Activated effector memory CD4-positive, alpha-beta T cell treated with Interleukin-2 at 50 U/mL for 16 hours (primary cell): ENCODE measurements at regions not wholly inside any gene's neighbourhood (a gene's known extent, or its start where the extent isn't known, plus 50 kb on each side); places are given as distances from the start of the nearest gene placed in this dataset.
"Not testable (repeated sequence)": the region's sequence is repeated elsewhere in the genome, so short reads cannot be mapped to it uniquely, and the experiment has no call there.

Source experiments
- DNase-seq: peaks from one replicate; pipeline ENCODE4 v3.0.0-alpha.2; 2020

DNA sequence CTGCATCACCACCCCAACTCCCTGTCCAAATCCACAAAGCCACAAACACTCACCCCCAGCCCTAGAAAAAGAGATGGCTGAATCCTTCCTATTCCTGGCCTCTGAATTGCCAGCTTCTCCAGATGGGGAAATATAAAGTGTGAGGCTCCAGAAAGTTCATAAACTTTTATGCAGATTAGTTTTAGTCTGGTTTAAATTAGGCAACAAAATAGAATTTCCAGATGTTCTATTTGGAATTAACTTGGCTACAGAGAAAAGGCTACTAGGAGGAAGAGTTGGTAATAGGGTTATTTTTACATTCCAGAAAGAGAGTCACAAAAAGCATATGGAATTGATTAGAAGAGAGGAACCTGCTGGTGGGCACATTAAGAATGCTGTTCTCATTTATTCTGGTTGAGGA lies 56.0 kb downstream of the EN1 start:
- DNase-seq = no peak

DNA sequence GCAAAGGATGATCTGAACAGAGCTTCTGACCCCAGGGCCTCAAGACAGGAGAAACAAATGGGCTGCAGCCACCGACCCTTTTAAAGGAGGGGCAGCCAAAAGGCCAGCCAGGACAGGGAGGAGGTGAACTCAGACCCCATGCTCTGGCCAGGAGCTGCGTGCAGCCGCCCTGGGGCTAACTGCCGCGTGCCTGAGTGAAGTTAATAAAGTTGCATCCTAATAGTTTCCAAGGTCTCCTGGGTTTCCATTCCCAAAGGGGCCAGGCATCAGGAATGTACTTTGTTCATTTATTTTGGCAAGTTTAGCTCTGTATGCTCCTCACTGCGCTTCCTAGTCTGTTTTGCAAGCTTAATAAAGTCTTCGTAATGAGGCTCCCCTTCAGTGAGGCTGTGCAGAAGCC lies 60.7 kb downstream of the EN1 start:
- no peak for DNase-seq

GRCh38 chr2:118784860-118785259 lies 62.6 kb downstream of the EN1 start:
- no peak for DNase-seq

GRCh38 chr2:118779362-118779761 lies 68.1 kb downstream of the EN1 start:
- no peak for DNase-seq

DNA sequence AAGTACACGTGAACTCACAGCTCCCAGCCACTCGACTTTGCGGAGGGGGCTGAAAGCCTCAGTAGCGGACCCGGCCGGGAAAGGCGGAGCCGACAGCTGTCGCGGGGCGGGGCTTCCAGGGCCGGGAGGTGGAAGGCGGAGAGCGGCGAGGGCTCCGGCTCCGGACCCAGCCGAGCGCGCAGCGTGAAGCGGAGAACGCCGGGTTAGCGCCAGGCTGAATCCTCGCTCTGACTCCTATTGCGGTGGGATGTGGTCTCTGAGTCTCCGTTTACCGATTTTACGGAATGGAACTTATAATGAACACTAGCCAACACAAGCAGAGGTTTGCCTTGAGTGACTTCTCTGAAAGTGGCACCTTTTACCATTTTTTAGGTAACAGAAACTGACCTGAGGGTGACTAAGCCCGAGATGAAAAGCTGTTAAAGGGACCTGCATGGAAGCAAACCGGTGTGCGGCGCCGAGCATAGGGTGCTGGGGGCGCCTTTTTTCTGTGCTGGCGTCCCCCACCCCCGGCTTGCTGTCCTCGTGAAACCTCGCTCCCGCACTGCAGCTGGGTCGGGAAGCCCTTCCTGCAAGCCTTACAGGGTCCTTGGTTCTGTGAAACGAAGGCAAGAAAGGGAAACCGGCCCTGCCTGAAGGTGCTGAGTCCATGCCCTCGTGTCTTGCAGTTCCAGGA lies 72.9 kb downstream of the EN1 start:
- no peak for DNase-seq

DNA sequence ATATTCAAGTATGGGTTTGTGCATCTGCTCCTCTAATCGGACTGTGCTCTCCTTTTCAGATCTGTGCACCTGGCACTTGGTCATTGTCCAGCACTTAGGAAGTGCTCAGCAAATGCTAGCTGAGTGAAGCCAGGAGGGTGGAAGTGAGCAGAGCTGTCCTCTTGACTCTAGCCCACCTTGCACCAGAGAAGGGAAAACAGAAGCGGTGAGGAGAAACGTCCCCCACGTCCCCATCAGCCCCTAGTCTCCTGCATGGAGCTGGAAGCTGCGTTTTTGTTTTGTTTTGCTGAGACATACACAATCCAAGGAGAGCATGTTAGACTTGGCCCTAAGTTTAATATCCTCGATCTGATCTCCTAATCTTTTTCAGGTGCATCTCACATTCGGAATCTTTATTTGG lies 73.6 kb downstream of the EN1 start:
- DNase-seq = no peak

GRCh38 chr2:118772487-118773200 lies 74.8 kb downstream of the EN1 start:
- no peak for DNase-seq

DNA sequence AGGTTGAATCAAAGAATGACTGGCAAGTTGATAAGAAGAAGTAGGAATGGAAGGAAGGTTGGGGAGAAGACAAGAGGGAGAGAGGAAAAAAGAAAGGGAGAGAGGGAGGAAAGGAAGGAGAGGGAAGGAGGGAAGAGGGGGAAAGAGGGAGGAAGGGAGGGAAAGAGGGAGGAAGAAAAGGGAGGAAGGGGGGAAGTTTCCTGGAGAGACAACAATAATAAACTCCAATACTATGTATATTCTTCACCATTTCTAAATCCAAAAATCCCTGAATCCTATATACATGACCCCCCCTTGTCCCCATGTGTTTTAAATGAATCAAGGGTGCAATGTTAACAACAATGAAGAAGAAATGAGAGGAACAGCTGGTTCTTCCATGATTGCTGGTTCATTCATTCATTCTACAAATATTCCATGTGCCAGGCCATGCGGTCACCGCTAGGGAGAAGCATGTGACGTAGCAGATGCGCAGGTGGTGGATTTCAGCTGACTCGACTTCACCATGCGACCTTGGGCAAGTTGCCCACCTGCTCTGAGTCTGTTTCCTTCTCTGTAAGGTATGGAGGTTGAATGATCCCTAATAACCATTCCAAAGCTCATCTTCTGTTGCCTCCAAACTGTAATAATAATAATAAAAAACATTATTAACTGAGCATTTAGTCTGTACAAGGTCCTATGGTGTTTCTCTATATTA lies 77.6 kb downstream of the EN1 start:
- no peak for DNase-seq

DNA sequence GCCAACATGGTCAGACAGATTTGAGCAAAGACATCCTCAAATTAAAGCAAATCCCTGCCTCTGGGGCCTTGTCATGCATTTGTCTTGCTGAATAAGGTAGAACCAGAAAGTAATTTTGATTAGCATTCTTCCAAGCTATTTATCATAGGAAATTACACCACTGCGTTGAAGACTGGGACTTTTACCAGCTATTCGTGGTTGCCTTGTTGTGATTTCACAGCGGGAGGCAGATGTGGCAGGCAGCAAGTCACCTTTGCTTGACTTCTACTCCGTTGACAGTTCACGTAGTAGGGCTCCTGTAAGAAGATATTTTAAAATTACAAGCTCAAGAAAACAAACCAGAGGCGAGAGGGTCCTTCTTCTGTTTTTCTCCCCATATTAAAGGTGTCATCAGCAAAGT lies 80.6 kb downstream of the EN1 start:
- DNase-seq = no peak

- no peak for DNase-seq
Measured at GRCh38 chr2:118764855-118765254, 82.6 kb downstream of the EN1 start.

DNA sequence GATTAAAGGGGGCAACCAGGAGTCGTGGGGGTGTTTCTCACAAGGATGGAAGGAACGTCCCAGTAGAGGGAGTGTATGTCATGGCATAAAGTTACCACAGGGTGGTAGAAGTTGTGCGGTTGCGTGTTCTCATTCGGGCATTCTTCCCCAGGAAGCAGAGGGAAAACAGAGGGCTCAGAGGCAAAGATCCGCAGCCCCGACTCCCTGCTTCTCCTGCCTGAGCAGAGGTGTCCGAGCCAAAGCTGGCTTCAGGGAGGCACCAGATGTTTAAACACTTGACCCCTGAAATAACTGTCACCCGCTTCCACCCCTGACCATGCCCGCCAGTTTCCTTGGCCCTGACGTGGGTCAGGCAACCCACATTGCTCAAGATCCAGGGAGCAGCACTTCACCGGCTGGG lies 83.7 kb downstream of the EN1 start:
- no peak for DNase-seq

- DNase-seq = no peak
Measured at GRCh38 chr2:118762290-118762689, 85.2 kb downstream of the EN1 start.

- DNase-seq = no peak
Measured at GRCh38 chr2:118761771-118762170, 85.7 kb downstream of the EN1 start.

DNA sequence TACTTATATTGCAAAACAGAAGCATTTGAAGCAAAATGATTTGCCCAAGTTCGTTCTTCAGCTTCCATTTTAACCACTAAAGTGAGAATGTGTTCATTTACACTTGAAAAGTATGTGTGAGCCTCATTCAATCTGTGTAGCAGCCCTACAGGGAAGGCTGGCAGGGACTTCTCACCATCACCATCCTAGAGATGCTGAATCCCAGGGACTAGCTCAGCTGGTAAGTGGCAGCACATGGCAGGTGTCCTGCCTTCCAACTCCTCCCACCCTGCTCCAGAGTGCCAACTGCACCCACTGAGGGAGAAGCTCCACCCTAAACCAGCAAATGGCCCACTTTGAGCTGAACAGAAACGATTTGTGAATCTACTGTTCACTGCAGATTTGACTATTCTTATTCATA lies 91.5 kb downstream of the EN1 start:
- DNase-seq = no peak

GRCh38 chr2:118755384-118755783 lies 92.1 kb downstream of the EN1 start:
- no peak for DNase-seq

DNA sequence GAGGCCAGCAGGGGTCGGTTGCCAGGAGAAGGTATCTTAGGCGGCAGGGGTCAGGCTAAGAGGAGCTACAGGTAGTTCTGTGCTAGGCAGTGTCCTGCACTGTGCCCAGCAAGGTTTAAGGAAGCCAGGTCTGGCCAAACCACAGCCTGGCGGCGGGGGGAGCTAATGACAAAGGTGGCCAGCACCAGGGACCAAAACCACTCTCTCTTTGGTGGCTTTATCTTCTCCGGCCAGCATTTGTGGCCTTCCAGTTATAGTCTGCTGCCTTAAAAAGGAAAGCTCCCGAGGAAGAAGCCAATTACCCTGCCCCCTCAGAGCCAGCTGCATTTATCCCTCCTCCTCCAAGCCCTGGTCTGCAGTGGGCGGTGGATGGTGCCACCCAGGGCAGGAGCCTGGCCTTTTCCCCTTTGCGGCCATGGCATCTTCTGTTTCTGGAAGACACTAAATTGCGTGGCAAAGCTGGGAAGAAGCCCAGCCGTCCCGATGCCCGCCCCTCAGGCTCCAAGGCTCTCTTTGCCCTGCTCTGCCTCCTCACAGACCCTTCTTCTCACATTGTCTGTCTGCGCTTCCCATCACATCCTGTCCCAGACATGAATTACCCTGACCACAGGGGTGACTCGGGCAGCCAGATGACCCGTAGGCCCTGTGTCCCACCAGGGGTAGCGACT lies 94.6 kb downstream of the EN1 start:
- DNase-seq = no peak

GRCh38 chr2:118750959-118751565 lies 96.4 kb downstream of the EN1 start:
- DNase-seq = no peak

DNA sequence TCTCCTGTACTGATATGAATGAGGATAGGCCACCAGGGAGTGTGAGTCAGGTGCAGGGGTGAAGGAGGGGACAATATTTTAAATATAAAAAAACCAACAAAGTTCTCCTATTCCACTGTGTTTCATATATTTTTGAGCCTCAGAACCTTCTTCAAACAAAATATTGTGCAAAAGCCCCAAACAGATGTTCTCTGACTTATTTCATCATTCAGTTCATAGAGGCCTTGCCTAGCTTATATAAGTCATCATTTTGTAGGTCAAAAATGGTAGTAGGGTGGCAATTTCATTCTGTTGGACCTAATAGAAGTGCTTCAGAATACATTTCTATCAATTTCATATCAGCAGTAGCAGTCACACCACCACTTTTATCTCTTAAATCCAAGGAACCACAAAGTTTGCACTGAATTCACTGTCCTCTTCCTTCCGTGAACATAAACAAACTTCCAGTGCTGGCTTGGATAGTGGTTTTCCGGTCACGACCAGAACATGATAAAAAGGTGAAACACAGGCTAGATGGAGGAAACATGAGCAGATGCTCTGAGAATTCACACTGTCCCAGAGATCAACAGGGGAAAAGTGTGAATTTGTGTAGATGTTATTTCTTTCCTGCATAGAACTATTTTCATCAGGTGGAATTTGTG lies 99.1 kb downstream of the EN1 start:
- DNase-seq = no peak

GRCh38 chr2:118747637-118748036 lies 99.8 kb downstream of the EN1 start:
- DNase-seq = no peak

DNA sequence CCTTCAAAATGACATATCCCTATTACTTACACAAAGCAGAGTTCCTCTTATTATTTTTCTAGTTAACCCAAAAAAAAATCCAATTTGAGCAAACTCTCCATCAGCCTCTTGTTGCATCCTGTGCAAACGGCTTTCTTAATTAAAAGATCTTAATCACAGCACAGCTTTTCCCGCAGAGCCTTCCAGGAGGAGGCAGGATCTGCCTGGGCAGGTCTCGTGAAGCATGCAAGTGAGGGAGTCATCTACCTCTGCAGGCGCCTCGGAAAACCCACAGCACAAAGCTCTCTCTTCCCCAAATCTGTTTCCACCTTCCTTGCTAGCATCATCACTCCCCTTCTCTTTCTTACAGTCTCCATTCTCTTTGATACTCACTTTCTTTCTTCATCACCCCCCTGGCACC lies 100.4 kb downstream of the EN1 start:
- DNase-seq = no peak

- DNase-seq = not testable (repeated sequence)
Measured at GRCh38 chr2:118744682-118745181, 102.7 kb downstream of the EN1 start.

DNA sequence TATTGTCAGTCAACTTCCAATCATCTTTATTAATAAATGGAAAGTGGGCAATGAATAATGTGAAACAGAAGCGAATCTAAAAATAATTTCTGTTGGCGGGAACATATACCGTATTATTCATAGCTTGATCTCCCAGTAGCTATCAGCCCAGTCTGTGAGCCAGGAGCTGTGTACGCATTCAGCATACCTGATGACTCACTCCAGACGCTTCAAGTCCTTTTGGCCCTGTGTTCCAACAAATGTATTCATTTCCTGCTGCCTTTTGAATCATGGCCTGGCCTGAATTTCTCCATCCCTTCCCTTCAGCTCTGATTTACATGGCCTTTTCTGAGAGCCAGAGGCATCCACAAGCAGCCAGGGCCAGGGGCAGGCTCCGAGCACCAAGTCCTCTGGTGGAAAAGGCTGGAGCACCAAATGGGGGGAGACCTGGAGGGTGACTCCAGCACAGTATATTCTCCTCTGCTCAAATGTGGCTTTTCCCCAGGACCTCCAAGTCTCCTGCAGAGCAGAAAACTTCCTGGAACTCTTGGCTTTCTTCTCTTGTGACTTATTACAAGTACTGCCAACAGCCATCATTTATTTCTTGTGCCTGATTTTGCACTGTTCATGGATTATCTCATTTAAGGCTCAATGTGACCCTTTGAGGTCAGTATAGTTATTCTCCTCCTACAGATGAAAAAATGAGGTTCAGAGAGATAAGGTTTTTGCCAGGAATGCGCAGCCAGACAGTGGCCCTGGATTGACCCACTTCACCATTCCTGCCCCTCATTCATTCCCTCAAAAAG lies 108.7 kb downstream of the EN1 start:
- no peak for DNase-seq
